ENCODE measurements at regions not wholly inside any gene's neighbourhood (a gene's known extent, or its start where the extent isn't known, plus 50 kb on each side); places are given as distances from the start of the nearest gene placed in this dataset.
A peak's percentile ranks its signal among the peaks of the same experiment; 100 is the strongest.

DNA sequence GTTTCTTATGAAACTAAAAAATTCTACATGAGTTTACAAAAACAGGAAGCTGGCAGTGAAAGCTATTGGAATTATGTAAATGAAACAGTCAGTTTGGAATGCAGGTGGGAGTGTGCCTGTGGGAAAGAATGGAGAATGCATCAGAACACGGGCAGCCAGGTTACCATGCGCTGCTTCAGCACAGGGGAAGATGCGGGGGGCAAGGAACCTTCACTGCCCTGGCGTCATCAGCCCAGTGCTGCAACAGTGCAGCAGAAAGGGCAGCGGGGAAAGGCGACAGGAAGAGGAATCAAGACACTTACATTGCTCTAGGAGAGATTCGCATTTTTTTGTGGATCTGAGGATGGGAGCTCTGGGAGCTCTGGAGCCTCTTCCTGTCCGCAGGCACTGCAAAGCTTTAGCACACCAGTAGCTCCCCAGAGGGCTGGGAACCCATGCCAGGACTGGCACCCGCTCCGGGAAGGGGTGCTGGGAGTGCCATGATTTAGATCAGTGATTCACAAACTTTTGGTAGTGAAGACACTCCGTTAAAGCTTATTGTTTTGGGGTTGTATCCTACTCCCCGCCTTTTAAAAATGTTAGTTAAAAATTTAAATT is 64.1 kb upstream of the WDR26 start:
- H3K27ac ChIP-seq = peak overlapping the region; percentile 99
- POLR2A ChIA-PET (ENCODE audit: low non-redundant PET) = interaction anchor here (1.2 kb wide), 1 partner anchor 62 kb away, joined by 3 read pairs; no protein-coding TSS in a partner anchor
- TF ChIP-seq, protein P1, sequence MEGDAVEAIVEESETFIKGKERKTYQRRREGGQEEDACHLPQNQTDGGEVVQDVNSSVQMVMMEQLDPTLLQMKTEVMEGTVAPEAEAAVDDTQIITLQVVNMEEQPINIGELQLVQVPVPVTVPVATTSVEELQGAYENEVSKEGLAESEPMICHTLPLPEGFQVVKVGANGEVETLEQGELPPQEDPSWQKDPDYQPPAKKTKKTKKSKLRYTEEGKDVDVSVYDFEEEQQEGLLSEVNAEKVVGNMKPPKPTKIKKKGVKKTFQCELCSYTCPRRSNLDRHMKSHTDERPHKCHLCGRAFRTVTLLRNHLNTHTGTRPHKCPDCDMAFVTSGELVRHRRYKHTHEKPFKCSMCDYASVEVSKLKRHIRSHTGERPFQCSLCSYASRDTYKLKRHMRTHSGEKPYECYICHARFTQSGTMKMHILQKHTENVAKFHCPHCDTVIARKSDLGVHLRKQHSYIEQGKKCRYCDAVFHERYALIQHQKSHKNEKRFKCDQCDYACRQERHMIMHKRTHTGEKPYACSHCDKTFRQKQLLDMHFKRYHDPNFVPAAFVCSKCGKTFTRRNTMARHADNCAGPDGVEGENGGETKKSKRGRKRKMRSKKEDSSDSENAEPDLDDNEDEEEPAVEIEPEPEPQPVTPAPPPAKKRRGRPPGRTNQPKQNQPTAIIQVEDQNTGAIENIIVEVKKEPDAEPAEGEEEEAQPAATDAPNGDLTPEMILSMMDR (conservative IDR thresholded peaks at IDR 0.05; ENCODE audit: low read depth) = no peak
- peak; percentile 80 for DNase-seq (ENCODE audit: low spot score)
- CTCF ChIA-PET = interaction anchor here (0.7 to 1.1 kb wide), 3 partner anchors 15 to 951 kb away, joined by 3 read pairs; no protein-coding TSS in a partner anchor

DNA sequence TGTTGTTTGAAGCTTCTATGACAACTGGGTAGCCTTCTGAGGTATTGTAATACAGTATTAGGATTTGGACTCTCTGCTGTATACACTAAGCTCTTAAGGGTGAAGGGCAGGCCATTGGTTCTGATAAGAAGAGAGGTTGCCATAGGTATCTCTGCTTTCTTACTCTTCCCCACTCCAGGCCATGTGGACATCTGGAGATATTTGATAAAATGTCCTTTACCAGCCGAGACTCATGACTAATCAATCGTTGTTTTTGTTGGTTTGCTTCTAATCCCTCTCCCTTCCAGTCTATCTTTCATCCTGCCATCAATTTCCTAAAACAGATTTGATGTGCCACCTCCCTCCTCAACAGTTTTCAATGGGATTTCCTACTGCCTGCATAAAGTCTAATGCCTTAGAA is 64.6 kb upstream of the WDR26 start:
- TF ChIP-seq, protein P1 (conservative IDR thresholded peaks at IDR 0.05; ENCODE audit: low read depth) = no peak

DNA sequence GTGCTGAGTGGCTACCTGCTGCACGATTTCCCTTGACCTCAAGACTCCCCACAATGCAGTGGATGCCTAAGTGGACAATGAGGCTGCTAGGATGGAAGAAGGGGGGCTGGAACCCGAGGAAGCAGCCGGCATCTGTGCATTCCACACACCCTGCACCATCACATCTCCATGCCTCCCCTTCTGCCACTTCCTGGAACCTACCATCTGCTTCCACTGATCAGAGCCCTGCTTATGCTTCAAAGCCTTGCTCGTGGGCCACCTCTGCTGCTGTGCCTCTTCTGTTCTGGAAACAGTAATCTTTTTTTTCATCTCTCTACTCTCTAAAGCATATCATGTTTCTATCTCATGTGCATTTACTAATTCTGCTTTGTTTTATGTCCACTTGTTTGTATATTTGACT is 66.2 kb upstream of the WDR26 start:
- no peak for DNase-seq (ENCODE audit: low spot score)
- CTCF ChIA-PET = interaction anchor here (0.6 kb wide), 1 partner anchor 322 kb away, joined by 5 read pairs; no protein-coding TSS in a partner anchor
- POLR2A ChIA-PET (ENCODE audit: low non-redundant PET) = no interaction called here

More for the DNA sequence above, 64.6 kb upstream of the WDR26 start:
- ChIA-PET POLR2A (ENCODE audit: low non-redundant PET) (no interaction called here), CTCF (interaction anchor here (1.1 kb wide), 1 partner anchor 950 kb away, joined by 3 read pairs; no protein-coding TSS in a partner anchor)
- peak overlapping the region; percentile 99 for H3K27ac ChIP-seq
- no peak for DNase-seq (ENCODE audit: low spot score)

DNA sequence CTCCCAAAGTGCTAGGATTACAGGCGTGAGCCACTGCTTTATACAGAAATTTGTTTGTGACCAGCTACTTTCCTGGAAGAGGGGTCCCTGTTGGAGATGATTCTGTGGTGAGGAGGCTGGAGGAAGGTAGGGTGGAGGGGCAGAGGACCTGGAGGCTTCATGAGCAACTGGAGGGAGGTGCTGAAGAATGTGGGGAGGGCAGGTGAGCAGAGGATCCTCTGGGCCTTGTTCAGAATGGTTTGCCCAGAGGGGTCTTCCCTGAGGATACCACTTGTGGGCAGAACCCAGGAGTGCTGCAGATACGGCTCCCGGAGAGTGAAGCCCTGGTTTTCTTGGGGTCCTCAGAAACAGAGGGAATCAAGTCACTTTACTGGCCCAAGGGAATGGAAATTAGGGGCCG is 67.2 kb upstream of the WDR26 start:
- no peak for DNase-seq (ENCODE audit: low spot score)
- ChIA-PET CTCF (interaction anchor here (0.7 kb wide), 2 partner anchors 145 to 150 kb away, joined by 3 read pairs; no protein-coding TSS in a partner anchor), POLR2A (ENCODE audit: low non-redundant PET) (no interaction called here)

More for the DNA sequence above, 66.2 kb upstream of the WDR26 start:
- peak overlapping the region; percentile 99 for H3K27ac ChIP-seq
- TF ChIP-seq, protein P1 (conservative IDR thresholded peaks at IDR 0.05; ENCODE audit: low read depth) = no peak

DNA sequence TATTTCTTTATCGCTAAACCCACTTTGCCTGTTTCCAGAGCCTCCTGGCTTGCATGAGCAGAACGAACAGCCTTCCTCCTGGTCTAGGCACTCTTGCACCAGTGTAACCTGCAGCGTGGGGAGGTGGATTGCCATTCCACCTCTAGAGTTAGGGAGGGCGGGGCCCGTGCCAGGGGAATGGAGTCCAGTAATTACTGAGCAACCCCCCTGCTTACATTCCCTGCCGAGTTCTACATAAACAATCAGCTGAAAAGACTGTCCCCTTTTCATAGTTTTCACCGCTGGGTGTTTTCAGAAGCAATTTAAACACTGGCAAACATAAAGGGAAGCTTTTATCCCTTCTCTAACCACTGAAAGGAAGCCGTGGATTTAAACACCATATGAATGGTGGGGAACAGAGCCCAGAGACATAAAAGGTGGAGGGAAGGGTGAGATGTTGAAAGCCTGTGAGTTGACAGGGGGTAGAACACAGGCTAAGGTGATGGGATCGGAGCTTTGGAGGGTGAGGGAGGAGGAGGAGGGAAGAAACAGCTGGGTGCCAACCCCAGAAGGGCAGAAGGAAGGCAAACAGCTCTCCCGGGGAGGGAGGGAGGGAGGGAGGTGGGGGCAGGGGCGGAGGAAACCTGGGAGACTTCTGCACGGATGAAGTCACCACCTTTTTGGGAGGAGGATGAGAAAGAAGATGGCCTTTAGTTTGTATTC is 68.0 kb upstream of the WDR26 start:
- POLR2A ChIA-PET (ENCODE audit: low non-redundant PET) = no interaction called here
- CTCF ChIA-PET = interaction anchor here (0.6 to 0.7 kb wide), 2 partner anchors 145 to 357 kb away, joined by 3 to 5 read pairs; no protein-coding TSS in a partner anchor
- no peak for DNase-seq (ENCODE audit: low spot score)
- TF ChIP-seq, protein P1 (conservative IDR thresholded peaks at IDR 0.05; ENCODE audit: low read depth) = no peak
- H3K27ac ChIP-seq = peak overlapping the region; percentile 97

More for the DNA sequence above, 67.2 kb upstream of the WDR26 start:
- peak overlapping the region; percentile 97 for H3K27ac ChIP-seq
- TF ChIP-seq, protein P1 (conservative IDR thresholded peaks at IDR 0.05; ENCODE audit: low read depth) = no peak
